ENCODE measurements at regions not wholly inside any gene's neighbourhood (a gene's known extent, or its start where the extent isn't known, plus 50 kb on each side); places are given as distances from the start of the nearest gene placed in this dataset.

- in situ Hi-C loops (cut with MboI; ENCODE audit: low sequenced_read_pairs): loop anchor here (25.0 kb wide), 1 partner anchor 950 kb away; no protein-coding TSS in a partner anchor
Measured at GRCh38 chr2:180111901-180112300, 104.8 kb upstream of the CWC22 start.

GRCh38 chr2:180110469-180110868, 103.4 kb upstream of the CWC22 start:
- in situ Hi-C loops (cut with MboI; ENCODE audit: low sequenced_read_pairs): loop anchor here (25.0 kb wide), 1 partner anchor 952 kb away; no protein-coding TSS in a partner anchor

- in situ Hi-C loops (cut with MboI; ENCODE audit: low sequenced_read_pairs): loop anchor here (25.0 kb wide), 1 partner anchor 960 kb away; no protein-coding TSS in a partner anchor
Measured at GRCh38 chr2:180101846-180102245, 94.7 kb upstream of the CWC22 start.

GRCh38 chr2:180099308-180099707, 92.2 kb upstream of the CWC22 start:
- in situ Hi-C loops (cut with MboI; ENCODE audit: low sequenced_read_pairs): no loop called here

- in situ Hi-C loops (cut with MboI; ENCODE audit: low sequenced_read_pairs): no loop called here
Measured at GRCh38 chr2:180085144-180085543, 78.0 kb upstream of the CWC22 start.

GRCh38 chr2:180077295-180077906, 70.3 kb upstream of the CWC22 start:
- in situ Hi-C loops (cut with MboI; ENCODE audit: low sequenced_read_pairs): no loop called here

- in situ Hi-C loops (cut with MboI; ENCODE audit: low sequenced_read_pairs): no loop called here
Measured at GRCh38 chr2:180075870-180076269, 68.8 kb upstream of the CWC22 start.

GRCh38 chr2:180071797-180072196, 64.7 kb upstream of the CWC22 start:
- in situ Hi-C loops (cut with MboI; ENCODE audit: low sequenced_read_pairs): no loop called here

GRCh38 chr2:180063494-180064092, 56.5 kb upstream of the CWC22 start:
- in situ Hi-C loops (cut with MboI; ENCODE audit: low sequenced_read_pairs): no loop called here

- in situ Hi-C loops (cut with MboI; ENCODE audit: low sequenced_read_pairs): no loop called here
Measured at GRCh38 chr2:180062178-180062577, 55.1 kb upstream of the CWC22 start.

GRCh38 chr2:180061546-180061945, 54.4 kb upstream of the CWC22 start:
- in situ Hi-C loops (cut with MboI; ENCODE audit: low sequenced_read_pairs): no loop called here

- in situ Hi-C loops (cut with MboI; ENCODE audit: low sequenced_read_pairs): no loop called here
Measured at GRCh38 chr2:180061085-180061484, 54.0 kb upstream of the CWC22 start.

- in situ Hi-C loops (cut with MboI; ENCODE audit: low sequenced_read_pairs): no loop called here
Measured at GRCh38 chr2:180058993-180059392, 51.9 kb upstream of the CWC22 start.

- in situ Hi-C loops (cut with MboI; ENCODE audit: low sequenced_read_pairs): no loop called here
Measured at GRCh38 chr2:180057706-180058412, 50.8 kb upstream of the CWC22 start.
